ENCODE measurements at regions not wholly inside any gene's neighbourhood (a gene's known extent, or its start where the extent isn't known, plus 50 kb on each side); places are given as distances from the start of the nearest gene placed in this dataset.

DNA sequence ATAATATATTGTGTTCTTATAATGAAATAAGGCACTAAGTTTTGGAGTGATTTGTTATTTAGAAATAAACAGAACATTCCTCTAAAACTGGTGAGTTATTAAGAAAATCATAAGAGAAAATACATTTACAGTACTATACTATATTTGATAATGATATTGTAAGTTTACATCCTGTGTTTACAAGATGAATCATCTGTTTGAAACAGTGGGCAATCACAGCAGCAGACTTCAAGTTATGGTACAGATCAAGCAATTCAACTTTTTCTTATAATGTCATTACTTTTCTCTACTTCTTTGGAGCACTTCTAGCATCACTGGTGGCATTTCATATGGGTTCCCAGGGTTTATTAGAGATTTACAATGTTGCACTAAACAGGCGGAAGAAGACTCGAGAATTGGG, 86.5 kb upstream of the BRINP3 start:
- no peaks in the 10 kb centered on the region for H4K20me1 ChIP-seq (ENCODE audit: insufficient read depth, low read length)
- no peak overlapping the region for H3K27ac ChIP-seq (ENCODE audit: low read length)
- H3K36me3 ChIP-seq (replicated peaks; ENCODE audit: low read depth, low read length): no peaks in the 10 kb centered on the region
- H3K9ac ChIP-seq (ENCODE audit: low read length): no peak overlapping the region
- H2AFZ ChIP-seq (ENCODE audit: low read depth, low read length): no peak overlapping the region
- H3K4me2 ChIP-seq (ENCODE audit: low read length): no peak overlapping the region
- TF ChIP-seq, protein P1, sequence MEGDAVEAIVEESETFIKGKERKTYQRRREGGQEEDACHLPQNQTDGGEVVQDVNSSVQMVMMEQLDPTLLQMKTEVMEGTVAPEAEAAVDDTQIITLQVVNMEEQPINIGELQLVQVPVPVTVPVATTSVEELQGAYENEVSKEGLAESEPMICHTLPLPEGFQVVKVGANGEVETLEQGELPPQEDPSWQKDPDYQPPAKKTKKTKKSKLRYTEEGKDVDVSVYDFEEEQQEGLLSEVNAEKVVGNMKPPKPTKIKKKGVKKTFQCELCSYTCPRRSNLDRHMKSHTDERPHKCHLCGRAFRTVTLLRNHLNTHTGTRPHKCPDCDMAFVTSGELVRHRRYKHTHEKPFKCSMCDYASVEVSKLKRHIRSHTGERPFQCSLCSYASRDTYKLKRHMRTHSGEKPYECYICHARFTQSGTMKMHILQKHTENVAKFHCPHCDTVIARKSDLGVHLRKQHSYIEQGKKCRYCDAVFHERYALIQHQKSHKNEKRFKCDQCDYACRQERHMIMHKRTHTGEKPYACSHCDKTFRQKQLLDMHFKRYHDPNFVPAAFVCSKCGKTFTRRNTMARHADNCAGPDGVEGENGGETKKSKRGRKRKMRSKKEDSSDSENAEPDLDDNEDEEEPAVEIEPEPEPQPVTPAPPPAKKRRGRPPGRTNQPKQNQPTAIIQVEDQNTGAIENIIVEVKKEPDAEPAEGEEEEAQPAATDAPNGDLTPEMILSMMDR (IDR thresholded peaks at IDR 0.05; ENCODE audit: low read depth, low read length): no peak
- no peak for TF ChIP-seq EZH2phosphoT487 (IDR thresholded peaks at IDR 0.05; ENCODE audit: low read depth)
- H3K9me3 ChIP-seq (ENCODE audit: insufficient read depth, low read length): no peaks in the 10 kb centered on the region
- H3K27me3 ChIP-seq (ENCODE audit: low read depth, low read length): no peaks in the 10 kb centered on the region
- H3K4me3 ChIP-seq (ENCODE audit: low read length): no peak overlapping the region
- H3K4me1 ChIP-seq (ENCODE audit: low read length): no peaks in the 10 kb centered on the region
- no peaks in the 10 kb centered on the region for H3K79me2 ChIP-seq (ENCODE audit: low read length)

DNA sequence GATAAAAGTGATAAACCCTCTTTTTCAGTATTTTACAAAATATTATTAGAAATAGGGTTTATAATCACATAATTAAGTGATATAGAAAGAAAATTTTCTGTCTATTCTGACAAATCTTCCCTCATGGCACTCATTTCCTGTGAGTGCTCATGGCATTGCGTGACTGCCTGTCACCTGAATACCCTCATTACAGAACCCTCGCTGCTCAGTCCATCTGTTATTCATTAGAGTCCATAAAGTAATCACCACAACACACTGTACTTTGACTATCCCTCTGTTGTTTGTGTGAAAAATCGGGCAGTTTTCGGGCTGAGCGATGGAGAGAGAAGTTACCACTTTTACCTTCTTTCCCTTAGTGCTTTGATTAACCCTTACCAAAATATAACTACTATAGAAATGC, 100.4 kb upstream of the BRINP3 start:
- H3K27me3 ChIP-seq (ENCODE audit: low read depth, low read length): no peaks in the 10 kb centered on the region
- no peak overlapping the region for H3K27ac ChIP-seq (ENCODE audit: low read length)
- H3K4me3 ChIP-seq (ENCODE audit: low read length): no peak overlapping the region
- no peak for TF ChIP-seq EZH2phosphoT487 (IDR thresholded peaks at IDR 0.05; ENCODE audit: low read depth)
- TF ChIP-seq, protein P1 (IDR thresholded peaks at IDR 0.05; ENCODE audit: low read depth, low read length): no peak
- H4K20me1 ChIP-seq (ENCODE audit: insufficient read depth, low read length): no peaks in the 10 kb centered on the region
- H3K4me2 ChIP-seq (ENCODE audit: low read length): no peak overlapping the region
- no peaks in the 10 kb centered on the region for H3K36me3 ChIP-seq (replicated peaks; ENCODE audit: low read depth, low read length)
- no peaks in the 10 kb centered on the region for H3K9me3 ChIP-seq (ENCODE audit: insufficient read depth, low read length)
- H2AFZ ChIP-seq (ENCODE audit: low read depth, low read length): no peak overlapping the region
- no peak overlapping the region for H3K9ac ChIP-seq (ENCODE audit: low read length)
- H3K4me1 ChIP-seq (ENCODE audit: low read length): no peaks in the 10 kb centered on the region
- H3K79me2 ChIP-seq (ENCODE audit: low read length): no peaks in the 10 kb centered on the region

DNA sequence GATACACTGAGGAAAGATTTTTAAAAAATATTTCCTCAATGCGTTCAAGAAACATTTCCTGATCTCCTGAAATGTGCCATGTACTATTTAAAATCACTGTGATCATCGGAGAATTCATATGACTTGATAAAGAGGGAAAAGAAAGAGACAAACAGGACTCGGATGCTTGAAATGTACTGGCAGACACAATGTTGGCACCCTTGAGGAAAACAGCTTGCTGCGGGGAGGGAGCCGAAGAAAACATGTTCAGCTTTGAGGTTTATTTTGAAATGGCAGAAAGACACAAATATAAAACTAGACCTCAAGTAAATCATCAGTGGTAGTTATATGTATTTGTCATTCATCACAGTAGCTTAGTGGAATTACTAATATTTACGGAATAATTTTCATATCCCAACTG, 100.9 kb upstream of the BRINP3 start:
- no peak overlapping the region for H3K4me2 ChIP-seq (ENCODE audit: low read length)
- H3K4me1 ChIP-seq (ENCODE audit: low read length): no peaks in the 10 kb centered on the region
- H4K20me1 ChIP-seq (ENCODE audit: insufficient read depth, low read length): no peaks in the 10 kb centered on the region
- no peak overlapping the region for H3K9ac ChIP-seq (ENCODE audit: low read length)
- no peaks in the 10 kb centered on the region for H3K36me3 ChIP-seq (replicated peaks; ENCODE audit: low read depth, low read length)
- no peaks in the 10 kb centered on the region for H3K27me3 ChIP-seq (ENCODE audit: low read depth, low read length)
- H3K79me2 ChIP-seq (ENCODE audit: low read length): no peaks in the 10 kb centered on the region
- no peak overlapping the region for H3K27ac ChIP-seq (ENCODE audit: low read length)
- no peak overlapping the region for H2AFZ ChIP-seq (ENCODE audit: low read depth, low read length)
- no peak for TF ChIP-seq EZH2phosphoT487 (IDR thresholded peaks at IDR 0.05; ENCODE audit: low read depth)
- TF ChIP-seq, protein P1 (IDR thresholded peaks at IDR 0.05; ENCODE audit: low read depth, low read length): no peak
- no peaks in the 10 kb centered on the region for H3K9me3 ChIP-seq (ENCODE audit: insufficient read depth, low read length)
- no peak overlapping the region for H3K4me3 ChIP-seq (ENCODE audit: low read length)

DNA sequence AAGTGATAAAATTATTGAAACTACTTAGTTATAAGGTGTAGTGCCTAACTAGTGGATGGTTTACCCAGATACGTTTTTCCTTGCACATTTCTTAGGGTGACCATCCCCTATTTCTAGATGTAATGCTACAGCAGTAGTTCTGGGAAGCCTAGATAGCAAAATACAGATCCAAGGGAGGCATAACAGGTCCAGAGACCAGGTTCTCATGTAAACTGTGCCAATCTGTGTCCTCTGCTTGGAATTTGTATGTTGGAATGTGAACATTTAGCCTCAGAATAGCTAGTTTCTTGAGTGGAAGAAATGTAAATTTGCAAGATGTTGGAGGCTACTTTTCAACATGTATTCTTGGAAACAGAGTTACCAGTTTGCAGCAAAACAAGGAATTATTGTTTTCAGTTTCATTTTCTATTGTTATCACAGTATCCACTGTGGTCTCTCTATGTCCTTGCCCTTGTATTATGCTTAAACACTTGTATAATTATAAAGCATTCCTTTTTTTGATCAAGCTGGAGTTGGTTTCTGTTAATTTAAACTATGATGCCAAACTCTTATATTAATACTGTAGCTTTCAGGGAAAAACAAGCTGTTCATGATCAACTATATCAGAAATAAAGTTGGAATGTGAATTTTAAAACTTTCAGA, 102.0 kb upstream of the BRINP3 start:
- Histone ChIP-seq H3K4me1 (ENCODE audit: low read length) (no peaks in the 10 kb centered on the region), H2AFZ (ENCODE audit: low read depth, low read length) (no peak overlapping the region), H3K4me2 (ENCODE audit: low read length) (no peak overlapping the region), H3K27me3 (ENCODE audit: low read depth, low read length) (no peaks in the 10 kb centered on the region), H3K9ac (ENCODE audit: low read length) (no peak overlapping the region), H3K9me3 (ENCODE audit: insufficient read depth, low read length) (no peaks in the 10 kb centered on the region), H4K20me1 (ENCODE audit: insufficient read depth, low read length) (no peaks in the 10 kb centered on the region), H3K4me3 (ENCODE audit: low read length) (no peak overlapping the region), H3K79me2 (ENCODE audit: low read length) (no peaks in the 10 kb centered on the region), H3K36me3 (replicated peaks; ENCODE audit: low read depth, low read length) (no peaks in the 10 kb centered on the region), H3K27ac (ENCODE audit: low read length) (no peak overlapping the region)
- no peak for TF ChIP-seq EZH2phosphoT487 (IDR thresholded peaks at IDR 0.05; ENCODE audit: low read depth)
- TF ChIP-seq, protein P1 (IDR thresholded peaks at IDR 0.05; ENCODE audit: low read depth, low read length): no peak
